Central memory CD8-positive, alpha-beta T cell (primary cell): ENCODE measurements at regions not wholly inside any gene's neighbourhood (a gene's known extent, or its start where the extent isn't known, plus 50 kb on each side); places are given as distances from the start of the nearest gene placed in this dataset.

ENCODE experiments used
- ATAC-seq: fragments of 150-1000 bp; cut with Tn5 transposase; replicated peaks from 2 replicates; pipeline ENCODE4 v1.10.0; 2022; ENCODE audit warnings: mild to moderate bottlenecking, moderate FRiP score, moderate number of reproducible peaks; ENCODE audit not compliant: poor library complexity, severe bottlenecking; ENCODE audit errors: extremely low read depth
- DNase-seq, 2 donors: peaks; one replicate each; pipeline ENCODE4 v3.0.0; 2021; ENCODE audit warnings: low spot score in 2 of 2
- H3K27ac Mint-ChIP-seq: one replicate; pipeline ENCODE4 v1.8.0; 2022; ENCODE audit warnings: low read depth, mild to moderate bottlenecking, moderate library complexity, mixed read lengths
- H3K27me3 Mint-ChIP-seq: one replicate; pipeline ENCODE4 v1.8.0; 2022; ENCODE audit warnings: mixed read lengths
- H3K36me3 Mint-ChIP-seq: one replicate; pipeline ENCODE4 v1.8.0; 2022; ENCODE audit warnings: mild to moderate bottlenecking, moderate library complexity, mixed read lengths; ENCODE audit not compliant: insufficient read depth
- H3K4me1 Mint-ChIP-seq: one replicate; pipeline ENCODE4 v1.8.0; 2022; ENCODE audit warnings: mixed read lengths
- H3K4me3 Mint-ChIP-seq: one replicate; pipeline ENCODE4 v1.8.0; 2022; ENCODE audit warnings: mild to moderate bottlenecking, moderate library complexity, mixed read lengths
- H3K9me3 Mint-ChIP-seq: one replicate; pipeline ENCODE4 v1.8.0; 2022; ENCODE audit warnings: mixed read lengths

- DNase-seq (no peak), ATAC-seq (no peak)
- no peak overlapping the region for H3K4me3 Mint-ChIP-seq
- no peaks in the 10 kb centered on the region for H3K4me1 Mint-ChIP-seq
- H3K9me3 Mint-ChIP-seq: no peaks in the 10 kb centered on the region
- H3K27me3 Mint-ChIP-seq: no peaks in the 10 kb centered on the region
- H3K27ac Mint-ChIP-seq: no peak overlapping the region
- no peaks in the 10 kb centered on the region for H3K36me3 Mint-ChIP-seq
These were observed 466.5 kb upstream of the SOX5 start for GRCh38 chr12:24415934-24416333.

- Mint-ChIP-seq H3K27ac (no peak overlapping the region), H3K9me3 (no peaks in the 10 kb centered on the region), H3K4me1 (no peaks in the 10 kb centered on the region), H3K36me3 (no peaks in the 10 kb centered on the region), H3K27me3 (no peaks in the 10 kb centered on the region), H3K4me3 (no peak overlapping the region)
- no peak for ATAC-seq
- no peak for DNase-seq
These were observed 465.0 kb upstream of the SOX5 start for GRCh38 chr12:24414480-24414879.

GRCh38 chr12:24411948-24412347 is 462.5 kb upstream of the SOX5 start:
- Mint-ChIP-seq H3K4me3 (no peak overlapping the region), H3K27me3 (no peaks in the 10 kb centered on the region), H3K27ac (no peak overlapping the region), H3K9me3 (no peaks in the 10 kb centered on the region), H3K4me1 (no peaks in the 10 kb centered on the region), H3K36me3 (no peaks in the 10 kb centered on the region)
- ATAC-seq (no peak), DNase-seq (no peak)

GRCh38 chr12:24409868-24410267 is 460.4 kb upstream of the SOX5 start:
- no peak overlapping the region for H3K4me3 Mint-ChIP-seq
- no peaks in the 10 kb centered on the region for H3K4me1 Mint-ChIP-seq
- H3K27ac Mint-ChIP-seq: no peak overlapping the region
- ATAC-seq (no peak), DNase-seq (no peak)
- no peaks in the 10 kb centered on the region for H3K9me3 Mint-ChIP-seq
- no peaks in the 10 kb centered on the region for H3K36me3 Mint-ChIP-seq
- no peaks in the 10 kb centered on the region for H3K27me3 Mint-ChIP-seq

GRCh38 chr12:24408305-24408704 is 458.8 kb upstream of the SOX5 start:
- no peak overlapping the region for H3K27ac Mint-ChIP-seq
- no peaks in the 10 kb centered on the region for H3K9me3 Mint-ChIP-seq
- H3K27me3 Mint-ChIP-seq: no peaks in the 10 kb centered on the region
- H3K4me3 Mint-ChIP-seq: no peak overlapping the region
- H3K4me1 Mint-ChIP-seq: no peaks in the 10 kb centered on the region
- no peaks in the 10 kb centered on the region for H3K36me3 Mint-ChIP-seq
- ATAC-seq (peak; percentile 43), DNase-seq (no peak)

GRCh38 chr12:24407884-24408283 is 458.4 kb upstream of the SOX5 start:
- Mint-ChIP-seq H3K36me3 (peaks cover under 1% of the 10 kb centered on the region), H3K27ac (no peak overlapping the region), H3K27me3 (no peaks in the 10 kb centered on the region), H3K9me3 (no peaks in the 10 kb centered on the region), H3K4me1 (no peaks in the 10 kb centered on the region), H3K4me3 (no peak overlapping the region)
- ATAC-seq (no peak), DNase-seq (no peak)

- H3K9me3 Mint-ChIP-seq: no peaks in the 10 kb centered on the region
- ATAC-seq (no peak), DNase-seq (no peak)
- peaks cover 2% of the 10 kb centered on the region for H3K36me3 Mint-ChIP-seq
- no peaks in the 10 kb centered on the region for H3K4me1 Mint-ChIP-seq
- no peak overlapping the region for H3K4me3 Mint-ChIP-seq
- no peaks in the 10 kb centered on the region for H3K27me3 Mint-ChIP-seq
- H3K27ac Mint-ChIP-seq: no peak overlapping the region
These were observed 454.8 kb upstream of the SOX5 start for GRCh38 chr12:24404086-24404815.

GRCh38 chr12:24400533-24400932 is 451.1 kb upstream of the SOX5 start:
- H3K36me3 Mint-ChIP-seq: peaks cover 2% of the 10 kb centered on the region
- H3K4me1 Mint-ChIP-seq: no peaks in the 10 kb centered on the region
- DNase-seq (no peak), ATAC-seq (no peak)
- no peak overlapping the region for H3K4me3 Mint-ChIP-seq
- no peaks in the 10 kb centered on the region for H3K9me3 Mint-ChIP-seq
- no peaks in the 10 kb centered on the region for H3K27me3 Mint-ChIP-seq
- no peak overlapping the region for H3K27ac Mint-ChIP-seq

GRCh38 chr12:24398605-24399004 is 449.1 kb upstream of the SOX5 start:
- H3K4me3 Mint-ChIP-seq: no peak overlapping the region
- peak; percentile 52 for ATAC-seq
- no peak for DNase-seq
- peaks cover 2% of the 10 kb centered on the region for H3K36me3 Mint-ChIP-seq
- H3K27me3 Mint-ChIP-seq: no peaks in the 10 kb centered on the region
- H3K4me1 Mint-ChIP-seq: no peaks in the 10 kb centered on the region
- no peaks in the 10 kb centered on the region for H3K9me3 Mint-ChIP-seq
- no peak overlapping the region for H3K27ac Mint-ChIP-seq

GRCh38 chr12:24396224-24396623 is 446.8 kb upstream of the SOX5 start:
- H3K27ac Mint-ChIP-seq: no peak overlapping the region
- no peaks in the 10 kb centered on the region for H3K36me3 Mint-ChIP-seq
- ATAC-seq (no peak), DNase-seq (no peak)
- H3K4me1 Mint-ChIP-seq: no peaks in the 10 kb centered on the region
- H3K9me3 Mint-ChIP-seq: peaks cover 7% of the 10 kb centered on the region
- H3K27me3 Mint-ChIP-seq: no peaks in the 10 kb centered on the region
- H3K4me3 Mint-ChIP-seq: no peak overlapping the region

- ATAC-seq (no peak), DNase-seq (no peak)
- no peak overlapping the region for H3K27ac Mint-ChIP-seq
- no peaks in the 10 kb centered on the region for H3K27me3 Mint-ChIP-seq
- peaks cover 10% of the 10 kb centered on the region for H3K9me3 Mint-ChIP-seq
- H3K4me1 Mint-ChIP-seq: no peaks in the 10 kb centered on the region
- no peak overlapping the region for H3K4me3 Mint-ChIP-seq
- H3K36me3 Mint-ChIP-seq: no peaks in the 10 kb centered on the region
These were observed 444.8 kb upstream of the SOX5 start for GRCh38 chr12:24394246-24394645.

GRCh38 chr12:24393071-24393470 is 443.6 kb upstream of the SOX5 start:
- no peaks in the 10 kb centered on the region for H3K27me3 Mint-ChIP-seq
- no peak for ATAC-seq

GRCh38 chr12:24389394-24389793 is 439.9 kb upstream of the SOX5 start:
- H3K36me3 Mint-ChIP-seq: no peaks in the 10 kb centered on the region
- no peak overlapping the region for H3K27ac Mint-ChIP-seq
- DNase-seq: no peak
- no peak for ATAC-seq
- no peaks in the 10 kb centered on the region for H3K4me1 Mint-ChIP-seq
- H3K27me3 Mint-ChIP-seq: no peaks in the 10 kb centered on the region
- H3K9me3 Mint-ChIP-seq: peaks cover 12% of the 10 kb centered on the region
- no peak overlapping the region for H3K4me3 Mint-ChIP-seq

More at GRCh38 chr12:24393071-24393470, 443.6 kb upstream of the SOX5 start:
- H3K27ac Mint-ChIP-seq: no peak overlapping the region
- no peaks in the 10 kb centered on the region for H3K4me1 Mint-ChIP-seq
- H3K4me3 Mint-ChIP-seq: no peak overlapping the region
- DNase-seq: no peak
- no peaks in the 10 kb centered on the region for H3K36me3 Mint-ChIP-seq
- peaks cover 12% of the 10 kb centered on the region for H3K9me3 Mint-ChIP-seq
